ENCODE measurements at regions not wholly inside any gene's neighbourhood (a gene's known extent, or its start where the extent isn't known, plus 50 kb on each side); places are given as distances from the start of the nearest gene placed in this dataset.

DNA sequence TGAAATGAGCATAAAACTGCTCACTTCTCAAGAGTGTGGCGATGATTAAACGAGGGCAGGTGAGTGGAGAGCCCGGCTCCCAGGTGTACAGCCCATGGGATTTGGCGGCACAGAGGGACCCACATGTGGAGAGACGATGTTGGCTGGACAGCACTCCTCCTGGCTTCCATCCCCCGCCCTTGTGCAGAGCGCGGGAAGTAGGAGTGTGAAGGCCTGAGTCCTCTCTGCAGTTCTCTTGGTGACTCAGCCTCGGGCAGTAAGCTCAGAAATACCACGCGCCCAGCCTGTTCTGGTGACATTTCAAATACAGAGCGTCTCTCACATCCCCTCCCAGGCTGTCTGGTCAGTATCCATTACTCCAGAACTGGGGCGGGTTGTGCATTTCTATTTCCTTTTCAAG lies 94.2 kb upstream of the SRSF6 start:
- TF ChIP-seq, protein P1, sequence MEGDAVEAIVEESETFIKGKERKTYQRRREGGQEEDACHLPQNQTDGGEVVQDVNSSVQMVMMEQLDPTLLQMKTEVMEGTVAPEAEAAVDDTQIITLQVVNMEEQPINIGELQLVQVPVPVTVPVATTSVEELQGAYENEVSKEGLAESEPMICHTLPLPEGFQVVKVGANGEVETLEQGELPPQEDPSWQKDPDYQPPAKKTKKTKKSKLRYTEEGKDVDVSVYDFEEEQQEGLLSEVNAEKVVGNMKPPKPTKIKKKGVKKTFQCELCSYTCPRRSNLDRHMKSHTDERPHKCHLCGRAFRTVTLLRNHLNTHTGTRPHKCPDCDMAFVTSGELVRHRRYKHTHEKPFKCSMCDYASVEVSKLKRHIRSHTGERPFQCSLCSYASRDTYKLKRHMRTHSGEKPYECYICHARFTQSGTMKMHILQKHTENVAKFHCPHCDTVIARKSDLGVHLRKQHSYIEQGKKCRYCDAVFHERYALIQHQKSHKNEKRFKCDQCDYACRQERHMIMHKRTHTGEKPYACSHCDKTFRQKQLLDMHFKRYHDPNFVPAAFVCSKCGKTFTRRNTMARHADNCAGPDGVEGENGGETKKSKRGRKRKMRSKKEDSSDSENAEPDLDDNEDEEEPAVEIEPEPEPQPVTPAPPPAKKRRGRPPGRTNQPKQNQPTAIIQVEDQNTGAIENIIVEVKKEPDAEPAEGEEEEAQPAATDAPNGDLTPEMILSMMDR (IDR thresholded peaks at IDR 0.05; ENCODE audit: borderline replicate concordance, extremely low read depth, low read length, poor library complexity, severe bottlenecking): no peak
- no peak for TF ChIP-seq EZH2 (IDR thresholded peaks at IDR 0.05; ENCODE audit: borderline replicate concordance, low read depth, low read length, severe bottlenecking)
